WTC11 (cell line): ENCODE measurements at regions not wholly inside any gene's neighbourhood (a gene's known extent, or its start where the extent isn't known, plus 50 kb on each side); places are given as distances from the start of the nearest gene placed in this dataset.

ENCODE experiments used
- ATAC-seq: fragments of 200-7000 bp; cut with Tn5 transposase; 2 replicates; pipeline ENCODE4 v1.10.0; 2021; ENCODE audit warnings: mild to moderate bottlenecking, moderate library complexity
- CTCF ChIA-PET: fragments of 300-600 bp; sonication (Branson Sonifier 250); formaldehyde crosslinking; loops from one replicate; lab custom pipeline; 2021; ENCODE audit warnings: antibody characterized with exemption; lab: Charles Lee
- POLR2A ChIA-PET: fragments of 350-600 bp; sonication (Branson Sonifier 250); formaldehyde crosslinking; loops from one replicate; lab custom pipeline; 2021; ENCODE audit warnings: antibody characterized with exemption; lab: Charles Lee
- DNase-seq: peaks from one replicate; pipeline ENCODE4 v3.0.0; 2021; ENCODE audit warnings: low spot score
- H3K27ac Mint-ChIP-seq: 2 replicates; pipeline ENCODE4 v1.8.0; 2021; ENCODE audit warnings: mixed read lengths
- H3K27me3 Mint-ChIP-seq: 2 replicates; pipeline ENCODE4 v1.8.0; 2021; ENCODE audit warnings: low read depth, mild to moderate bottlenecking, moderate library complexity, mixed read lengths
- H3K36me3 Mint-ChIP-seq: 2 replicates; pipeline ENCODE4 v1.8.0; 2021; ENCODE audit warnings: mixed read lengths
- H3K4me1 Mint-ChIP-seq: 2 replicates; pipeline ENCODE4 v1.8.0; 2022; ENCODE audit warnings: mixed read lengths
- H3K4me3 Mint-ChIP-seq: 2 replicates; pipeline ENCODE4 v1.8.0; 2021; ENCODE audit warnings: mild to moderate bottlenecking, moderate library complexity, mixed read lengths
- H3K9me3 Mint-ChIP-seq: 2 replicates; pipeline ENCODE4 v1.8.0; 2021; ENCODE audit warnings: mixed read lengths
- ELF4 ChIP-seq: sonication (generic); formaldehyde crosslinking; IDR thresholded peaks from 2 replicates; pipeline ENCODE4 v1.8.1; 2022; ENCODE audit warnings: low read depth, mild to moderate bottlenecking, moderate library complexity, missing genetic modification reagents
- FOXK1 ChIP-seq: sonication (generic); formaldehyde crosslinking; IDR thresholded peaks from 2 replicates; pipeline ENCODE4 v1.8.0; 2022; ENCODE audit warnings: mild to moderate bottlenecking, moderate library complexity, missing genetic modification reagents
- GRHL2 ChIP-seq: fragments of 250-450 bp; sonication (Bioruptor Pico); IDR thresholded peaks from 2 replicates; pipeline ENCODE4 v1.8.0; 2022; ENCODE audit warnings: mild to moderate bottlenecking, moderate library complexity; ENCODE audit not compliant: insufficient replicate concordance, severe bottlenecking
- JAZF1 ChIP-seq: fragments of 250-450 bp; sonication (Bioruptor Pico); IDR thresholded peaks from 2 replicates; pipeline ENCODE4 v1.9.0; 2021; ENCODE audit warnings: moderate library complexity, mild to moderate bottlenecking, inconsistent platforms
- NFE2L1 ChIP-seq: sonication (generic); formaldehyde crosslinking; IDR thresholded peaks from 2 replicates; pipeline ENCODE4 v1.8.1; 2023; ENCODE audit warnings: missing genetic modification reagents
- NR2C2 ChIP-seq: sonication (generic); formaldehyde crosslinking; IDR thresholded peaks from 2 replicates; pipeline ENCODE4 v1.8.0; 2022; ENCODE audit warnings: mild to moderate bottlenecking, missing genetic modification reagents
- NR3C1 ChIP-seq: sonication (generic); formaldehyde crosslinking; conservative IDR thresholded peaks from 2 replicates; pipeline ENCODE4 v1.8.1; 2023; ENCODE audit warnings: low read depth, mild to moderate bottlenecking, missing genetic modification reagents
- OVOL2 ChIP-seq: fragments of 250-450 bp; sonication (Bioruptor Pico); IDR thresholded peaks from 2 replicates; pipeline ENCODE4 v1.9.0; 2021; ENCODE audit warnings: mild to moderate bottlenecking, borderline replicate concordance
- RORB ChIP-seq: fragments of 250-450 bp; sonication (Bioruptor Pico); IDR thresholded peaks from 2 replicates; pipeline ENCODE4 v1.9.0; 2021; ENCODE audit warnings: mild to moderate bottlenecking
- SMAD4 ChIP-seq: sonication (generic); formaldehyde crosslinking; IDR thresholded peaks from 2 replicates; pipeline ENCODE4 v1.8.0; 2022; ENCODE audit warnings: mild to moderate bottlenecking, missing genetic modification reagents
- TEAD1 ChIP-seq: sonication (generic); formaldehyde crosslinking; IDR thresholded peaks from 2 replicates; pipeline ENCODE4 v1.8.0; 2022; ENCODE audit warnings: mild to moderate bottlenecking, missing genetic modification reagents
- TEAD4 ChIP-seq: sonication (generic); formaldehyde crosslinking; IDR thresholded peaks from 2 replicates; pipeline ENCODE4 v1.8.0; 2022; ENCODE audit warnings: mild to moderate bottlenecking, missing genetic modification reagents
- ZNF219 ChIP-seq: sonication (generic); formaldehyde crosslinking; IDR thresholded peaks from 2 replicates; pipeline ENCODE4 v1.8.0; 2023; ENCODE audit warnings: missing genetic modification reagents, mild to moderate bottlenecking, borderline replicate concordance
- ZNF423 ChIP-seq: fragments of 250-450 bp; sonication (Bioruptor Pico); IDR thresholded peaks from 2 replicates; pipeline ENCODE4 v2.1.2; 2022; ENCODE audit warnings: mild to moderate bottlenecking, moderate library complexity
- ZNF671 ChIP-seq: fragments of 250-450 bp; sonication (Bioruptor Pico); IDR thresholded peaks from 2 replicates; pipeline ENCODE4 v1.8.0; 2021; ENCODE audit warnings: mild to moderate bottlenecking
- TF ChIP-seq, protein P1 (sequence below): sonication (generic); formaldehyde crosslinking; IDR thresholded peaks from 2 replicates; pipeline ENCODE4 v1.8.0; 2022; ENCODE audit warnings: mild to moderate bottlenecking, missing genetic modification reagents
- TF ChIP-seq, protein P2 (sequence below): fragments of 250-450 bp; sonication (Bioruptor Pico); conservative IDR thresholded peaks from 2 replicates; pipeline ENCODE4 v1.9.0; 2021; ENCODE audit warnings: mild to moderate bottlenecking
- TF ChIP-seq, protein P3 (sequence below): sonication (generic); formaldehyde crosslinking; IDR thresholded peaks from 2 replicates; pipeline ENCODE4 v1.8.0; 2023; ENCODE audit warnings: missing genetic modification reagents
- TF ChIP-seq, protein P4 (sequence below): sonication (generic); formaldehyde crosslinking; conservative IDR thresholded peaks from 2 replicates; pipeline ENCODE4 v1.8.1; 2023; ENCODE audit warnings: mild to moderate bottlenecking, low read depth, missing genetic modification reagents, moderate library complexity
- TF ChIP-seq, protein P5 (sequence below): sonication (generic); formaldehyde crosslinking; IDR thresholded peaks from 2 replicates; pipeline ENCODE4 v1.8.1; 2022; ENCODE audit warnings: mild to moderate bottlenecking, moderate library complexity, missing genetic modification reagents

DNA sequence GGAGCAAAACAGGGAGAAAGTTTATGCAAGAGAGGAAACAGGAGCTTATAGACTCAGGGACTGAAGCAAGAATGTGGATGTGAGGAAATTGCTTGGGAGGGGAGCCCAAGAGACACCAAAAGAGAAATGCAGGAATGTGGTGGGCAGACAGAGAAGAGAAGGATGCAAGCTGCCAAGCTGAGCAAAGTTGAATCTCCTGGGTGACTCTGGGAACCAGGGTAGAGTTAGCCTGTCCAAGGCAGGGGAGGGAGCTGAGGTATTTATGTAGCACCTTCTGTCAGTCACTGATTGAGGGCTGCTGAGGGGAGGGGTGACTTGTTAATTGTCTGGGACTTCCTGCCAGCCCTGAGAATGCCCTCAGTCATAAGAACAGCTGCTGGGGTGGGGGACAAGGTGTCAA, 464.3 kb downstream of the NBAS start:
- TF ChIP-seq, protein P1, sequence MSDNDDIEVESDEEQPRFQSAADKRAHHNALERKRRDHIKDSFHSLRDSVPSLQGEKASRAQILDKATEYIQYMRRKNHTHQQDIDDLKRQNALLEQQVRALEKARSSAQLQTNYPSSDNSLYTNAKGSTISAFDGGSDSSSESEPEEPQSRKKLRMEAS (CRISPR knock-in tag): no peak
- TF ChIP-seq TEAD1 (CRISPR knock-in tag): peak; percentile 28; the same call in 1 of the 2 replicates
- Mint-ChIP-seq H3K4me3 (no peak overlapping the region), H3K27ac (peak overlapping the region; percentile 20; the same call in 1 of the 2 replicates), H3K4me1 (peaks cover 48% of the 10 kb centered on the region), H3K9me3 (peaks cover 15% of the 10 kb centered on the region), H3K36me3 (peaks cover 9% of the 10 kb centered on the region), H3K27me3 (peaks cover 3% of the 10 kb centered on the region)
- DNase-seq (no peak), ATAC-seq (peak; percentile 82)
- POLR2A ChIA-PET: interaction anchor here (1.1 kb wide), 1 partner anchor 48 kb away, joined by 3 read pairs; no protein-coding TSS in a partner anchor
- CTCF ChIA-PET: interaction anchor here (0.8 to 2.1 kb wide), 2 partner anchors 37 to 39 kb away, joined by 5 to 6 read pairs; no protein-coding TSS in a partner anchor

DNA sequence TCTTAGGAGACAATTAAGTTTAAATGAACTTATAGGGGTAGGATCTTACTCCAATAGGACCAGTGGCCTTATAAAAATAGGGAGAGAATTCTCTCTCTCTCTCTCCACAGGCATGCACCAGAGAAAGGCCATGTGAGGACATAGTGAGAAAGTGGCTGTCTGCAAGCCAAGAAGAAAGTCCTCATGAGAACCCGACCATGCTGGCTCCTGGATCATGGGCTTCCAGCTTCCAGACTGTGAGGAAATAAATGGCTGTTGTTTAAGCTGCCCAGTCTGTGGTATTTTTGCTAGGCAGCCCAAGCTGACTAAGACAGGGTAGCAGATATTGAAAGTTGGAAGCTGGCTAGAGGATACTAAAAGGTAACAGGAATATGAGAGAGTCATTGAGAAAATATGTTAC, 454.0 kb downstream of the NBAS start:
- Mint-ChIP-seq H3K27me3 (no peaks in the 10 kb centered on the region), H3K4me3 (no peak overlapping the region), H3K9me3 (peaks cover 46% of the 10 kb centered on the region), H3K4me1 (no peaks in the 10 kb centered on the region), H3K36me3 (peaks cover 26% of the 10 kb centered on the region), H3K27ac (no peak overlapping the region)
- ChIA-PET POLR2A (no interaction called here), CTCF (no interaction called here)
- DNase-seq (no peak), ATAC-seq (no peak)
- no peak for TF ChIP-seq ZNF671 (CRISPR knock-in tag)
- no peak for TF ChIP-seq GRHL2 (CRISPR knock-in tag)
- TF ChIP-seq NR3C1: no peak
- TF ChIP-seq, protein P2, sequence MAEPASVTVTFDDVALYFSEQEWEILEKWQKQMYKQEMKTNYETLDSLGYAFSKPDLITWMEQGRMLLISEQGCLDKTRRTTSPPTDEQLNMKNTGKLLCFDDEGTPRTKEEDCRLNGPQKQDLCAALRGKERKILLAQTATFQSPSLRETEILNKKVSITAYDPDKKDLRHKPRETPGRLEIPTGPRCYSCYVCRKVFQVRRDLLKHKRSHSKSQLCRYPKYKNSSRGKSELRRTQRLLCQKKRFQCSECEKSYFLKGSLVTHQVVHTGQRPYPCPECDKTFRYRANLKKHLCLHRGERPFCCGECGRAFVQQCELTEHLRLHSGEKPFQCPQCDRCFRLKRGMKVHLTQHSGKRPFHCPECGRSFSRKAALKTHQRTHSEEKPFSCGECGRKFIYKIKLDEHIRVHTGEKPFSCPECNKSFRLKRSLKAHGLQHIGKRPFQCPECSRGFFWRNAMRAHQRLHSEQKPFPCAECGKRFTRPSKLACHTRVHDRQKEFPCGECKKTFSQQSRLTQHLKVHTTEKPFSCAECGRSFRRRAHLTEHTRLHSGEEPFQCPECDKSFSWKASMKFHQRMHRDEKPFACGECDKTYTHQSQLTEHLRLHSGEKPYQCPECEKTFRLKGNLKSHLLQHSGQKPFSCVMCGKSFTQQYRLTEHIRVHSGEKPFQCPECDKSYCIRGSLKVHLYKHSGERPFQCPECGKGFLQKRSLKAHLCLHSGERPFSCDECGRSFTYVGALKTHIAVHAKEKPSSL (CRISPR knock-in tag): no peak
- no peak for TF ChIP-seq FOXK1 (CRISPR knock-in tag)
- TF ChIP-seq SMAD4 (CRISPR knock-in tag): no peak
- no peak for TF ChIP-seq ZNF219
- TF ChIP-seq, protein P3, sequence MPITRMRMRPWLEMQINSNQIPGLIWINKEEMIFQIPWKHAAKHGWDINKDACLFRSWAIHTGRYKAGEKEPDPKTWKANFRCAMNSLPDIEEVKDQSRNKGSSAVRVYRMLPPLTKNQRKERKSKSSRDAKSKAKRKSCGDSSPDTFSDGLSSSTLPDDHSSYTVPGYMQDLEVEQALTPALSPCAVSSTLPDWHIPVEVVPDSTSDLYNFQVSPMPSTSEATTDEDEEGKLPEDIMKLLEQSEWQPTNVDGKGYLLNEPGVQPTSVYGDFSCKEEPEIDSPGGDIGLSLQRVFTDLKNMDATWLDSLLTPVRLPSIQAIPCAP (CRISPR knock-in tag): no peak
- no peak for TF ChIP-seq ELF4
- no peak for TF ChIP-seq TEAD4 (CRISPR knock-in tag)
- no peak for TF ChIP-seq ZNF423 (CRISPR knock-in tag)
- TF ChIP-seq, protein P4, sequence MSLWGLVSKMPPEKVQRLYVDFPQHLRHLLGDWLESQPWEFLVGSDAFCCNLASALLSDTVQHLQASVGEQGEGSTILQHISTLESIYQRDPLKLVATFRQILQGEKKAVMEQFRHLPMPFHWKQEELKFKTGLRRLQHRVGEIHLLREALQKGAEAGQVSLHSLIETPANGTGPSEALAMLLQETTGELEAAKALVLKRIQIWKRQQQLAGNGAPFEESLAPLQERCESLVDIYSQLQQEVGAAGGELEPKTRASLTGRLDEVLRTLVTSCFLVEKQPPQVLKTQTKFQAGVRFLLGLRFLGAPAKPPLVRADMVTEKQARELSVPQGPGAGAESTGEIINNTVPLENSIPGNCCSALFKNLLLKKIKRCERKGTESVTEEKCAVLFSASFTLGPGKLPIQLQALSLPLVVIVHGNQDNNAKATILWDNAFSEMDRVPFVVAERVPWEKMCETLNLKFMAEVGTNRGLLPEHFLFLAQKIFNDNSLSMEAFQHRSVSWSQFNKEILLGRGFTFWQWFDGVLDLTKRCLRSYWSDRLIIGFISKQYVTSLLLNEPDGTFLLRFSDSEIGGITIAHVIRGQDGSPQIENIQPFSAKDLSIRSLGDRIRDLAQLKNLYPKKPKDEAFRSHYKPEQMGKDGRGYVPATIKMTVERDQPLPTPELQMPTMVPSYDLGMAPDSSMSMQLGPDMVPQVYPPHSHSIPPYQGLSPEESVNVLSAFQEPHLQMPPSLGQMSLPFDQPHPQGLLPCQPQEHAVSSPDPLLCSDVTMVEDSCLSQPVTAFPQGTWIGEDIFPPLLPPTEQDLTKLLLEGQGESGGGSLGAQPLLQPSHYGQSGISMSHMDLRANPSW (CRISPR knock-in tag): no peak
- no peak for TF ChIP-seq JAZF1
- no peak for TF ChIP-seq NFE2L1 (CRISPR knock-in tag)
- TF ChIP-seq, protein P5, sequence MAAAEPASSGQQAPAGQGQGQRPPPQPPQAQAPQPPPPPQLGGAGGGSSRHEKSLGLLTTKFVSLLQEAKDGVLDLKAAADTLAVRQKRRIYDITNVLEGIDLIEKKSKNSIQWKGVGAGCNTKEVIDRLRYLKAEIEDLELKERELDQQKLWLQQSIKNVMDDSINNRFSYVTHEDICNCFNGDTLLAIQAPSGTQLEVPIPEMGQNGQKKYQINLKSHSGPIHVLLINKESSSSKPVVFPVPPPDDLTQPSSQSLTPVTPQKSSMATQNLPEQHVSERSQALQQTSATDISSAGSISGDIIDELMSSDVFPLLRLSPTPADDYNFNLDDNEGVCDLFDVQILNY (CRISPR knock-in tag): no peak
- TF ChIP-seq OVOL2 (CRISPR knock-in tag): no peak
- no peak for TF ChIP-seq RORB (CRISPR knock-in tag)
- no peak for TF ChIP-seq NR2C2 (CRISPR knock-in tag)
